IPS DF 6.9 (cell line): ENCODE measurements at regions not wholly inside any gene's neighbourhood (a gene's known extent, or its start where the extent isn't known, plus 50 kb on each side); places are given as distances from the start of the nearest gene placed in this dataset.
"Not testable (repeated sequence)": the region's sequence is repeated elsewhere in the genome, so short reads cannot be mapped to it uniquely, and the experiment has no call there.

Source experiments
- DNase-seq: peaks from one replicate; pipeline ENCODE4 v3.0.0-alpha.2; 2013; ENCODE audit warnings: low read depth, low spot score
- H3K27ac ChIP-seq: one replicate; pipeline ENCODE4 v1.5.1; 2013; ENCODE audit warnings: low read length, control low read depth
- H3K27me3 ChIP-seq: 2 replicates; pipeline ENCODE4 v1.6.1; 2013; ENCODE audit warnings: mild to moderate bottlenecking, low read length; ENCODE audit not compliant: control insufficient read depth, insufficient read depth
- H3K36me3 ChIP-seq: 2 replicates; pipeline ENCODE4 v1.6.1; 2013; ENCODE audit warnings: low read length; ENCODE audit not compliant: control insufficient read depth, insufficient read depth
- H3K4me1 ChIP-seq: 2 replicates; pipeline ENCODE4 v1.6.1; 2013; ENCODE audit warnings: low read length; ENCODE audit not compliant: control insufficient read depth, insufficient read depth
- H3K4me3 ChIP-seq: 2 replicates; pipeline ENCODE4 v1.5.1; 2013; ENCODE audit warnings: mild to moderate bottlenecking, low read length
- H3K9me3 ChIP-seq: 2 replicates; pipeline ENCODE4 v1.6.1; 2013; ENCODE audit warnings: low read length, inconsistent platforms; ENCODE audit not compliant: control insufficient read depth, insufficient read depth
- WGBS: extraction: QIAGEN DNeasy Blood & Tissue Kit; methylation state at CpG from one replicate; pipeline ENCODE4 v1.1.7; 2013; ENCODE audit warnings: mixed read lengths, missing lambda C conversion rate; ENCODE audit not compliant: insufficient read length, insufficient coverage; 5-methylcytosine and 5-hydroxymethylcytosine counted together

DNA sequence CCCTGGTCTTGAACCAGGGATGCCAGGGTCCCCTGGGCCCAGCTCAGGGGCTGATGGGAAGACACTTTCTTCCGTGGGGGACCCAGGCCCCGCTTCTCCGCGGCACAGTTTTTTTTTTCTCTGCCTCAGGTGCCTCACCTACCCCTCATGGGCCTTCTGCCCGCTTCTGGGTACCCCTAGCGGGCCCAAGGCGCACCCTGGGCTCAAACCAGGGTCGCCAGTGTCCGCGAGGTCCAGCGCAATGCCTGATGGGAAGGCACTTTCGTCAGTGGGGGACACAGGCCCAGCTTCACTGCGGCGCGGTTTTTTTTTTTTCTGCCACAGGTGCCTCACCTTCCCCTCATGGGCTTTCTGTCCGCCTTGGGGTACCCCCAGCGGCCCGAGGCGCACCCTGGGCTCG, 163.9 kb upstream of the ZNG1F start:
- not testable (repeated sequence) for H3K4me1 ChIP-seq, H3K27ac ChIP-seq, H3K4me3 ChIP-seq, DNase-seq, H3K36me3 ChIP-seq, H3K9me3 ChIP-seq, H3K27me3 ChIP-seq
- WGBS: no CpG with 5 or more reads among the region's 20 CpGs

- H3K9me3 ChIP-seq, H3K27me3 ChIP-seq, H3K4me3 ChIP-seq, H3K4me1 ChIP-seq, H3K27ac ChIP-seq, DNase-seq, H3K36me3 ChIP-seq: not testable (repeated sequence)
- no CpG with 5 or more reads among the region's 20 CpGs for WGBS
Measured at GRCh38 chr9:41352390-41352789, 163.3 kb upstream of the ZNG1F start.

DNA sequence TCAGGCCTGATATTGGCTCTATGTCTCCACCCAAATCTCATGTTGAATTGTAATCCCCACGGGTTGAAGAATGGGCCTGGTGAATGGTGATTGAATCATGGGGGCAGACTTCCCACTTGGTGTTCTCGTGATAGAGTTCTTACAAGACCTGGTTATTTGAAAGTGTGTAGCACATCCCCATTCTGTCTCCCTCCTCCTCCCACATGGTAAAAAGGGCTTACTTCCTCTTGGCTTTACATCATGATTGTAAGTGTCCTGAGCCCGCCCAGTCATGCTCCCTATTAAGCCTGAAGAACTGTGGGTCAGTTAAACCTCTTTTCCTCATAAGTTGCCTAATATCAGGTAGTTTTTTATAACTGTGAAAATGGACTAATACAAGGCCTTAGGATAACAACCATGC, 158.8 kb upstream of the ZNG1F start:
- not testable (repeated sequence) for H3K27me3 ChIP-seq, H3K36me3 ChIP-seq, H3K4me3 ChIP-seq, H3K4me1 ChIP-seq, DNase-seq, H3K9me3 ChIP-seq, H3K27ac ChIP-seq
- WGBS: no CpG with 5 or more reads among the region's 3 CpGs

DNA sequence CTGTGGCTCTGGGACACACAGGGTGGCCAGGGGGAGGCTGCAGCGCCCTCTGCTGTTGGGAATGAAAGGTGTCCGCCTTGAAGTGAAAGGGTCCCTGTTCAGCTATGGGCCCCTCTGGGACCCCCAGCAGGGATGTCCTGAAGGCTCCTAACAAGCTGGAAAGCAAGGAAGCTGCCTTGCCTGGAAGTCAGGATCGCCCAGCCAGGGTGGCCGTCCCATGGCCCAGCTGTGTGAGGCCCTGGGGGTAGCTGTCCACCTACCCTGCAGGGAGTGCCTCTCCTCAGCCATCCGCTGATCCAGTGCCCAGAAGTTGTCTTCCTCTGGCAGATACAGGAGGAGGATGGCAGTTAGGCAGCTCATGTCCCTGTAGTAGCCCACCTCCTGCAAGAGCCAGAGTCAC, 143.4 kb upstream of the ZNG1F start:
- not testable (repeated sequence) for H3K4me1 ChIP-seq, H3K36me3 ChIP-seq, H3K27me3 ChIP-seq, H3K27ac ChIP-seq, H3K9me3 ChIP-seq, DNase-seq, H3K4me3 ChIP-seq
- no CpG with 5 or more reads among the region's 5 CpGs for WGBS

DNA sequence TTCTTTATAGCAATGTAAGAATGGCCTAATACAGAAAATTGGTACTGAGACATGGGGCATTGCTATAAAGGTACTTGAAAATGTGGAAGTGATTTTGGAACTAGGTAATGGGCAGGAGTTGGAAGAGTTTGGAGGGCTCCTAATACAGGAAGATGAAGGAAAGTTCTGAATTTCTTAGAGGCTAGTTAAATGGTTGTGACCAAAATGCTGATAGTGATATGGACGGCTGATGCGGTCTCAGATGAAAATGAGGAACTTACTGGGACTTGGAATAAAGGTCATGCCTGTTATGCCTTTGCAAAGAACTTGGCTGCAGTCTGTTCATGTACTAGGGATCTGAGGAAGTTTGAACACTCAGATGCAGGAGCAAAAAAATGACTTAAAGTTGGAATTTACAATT, 132.2 kb upstream of the ZNG1F start:
- no CpG with 5 or more reads among the region's 2 CpGs for WGBS
- DNase-seq, H3K27me3 ChIP-seq, H3K9me3 ChIP-seq, H3K4me1 ChIP-seq, H3K4me3 ChIP-seq, H3K27ac ChIP-seq, H3K36me3 ChIP-seq: not testable (repeated sequence)

DNA sequence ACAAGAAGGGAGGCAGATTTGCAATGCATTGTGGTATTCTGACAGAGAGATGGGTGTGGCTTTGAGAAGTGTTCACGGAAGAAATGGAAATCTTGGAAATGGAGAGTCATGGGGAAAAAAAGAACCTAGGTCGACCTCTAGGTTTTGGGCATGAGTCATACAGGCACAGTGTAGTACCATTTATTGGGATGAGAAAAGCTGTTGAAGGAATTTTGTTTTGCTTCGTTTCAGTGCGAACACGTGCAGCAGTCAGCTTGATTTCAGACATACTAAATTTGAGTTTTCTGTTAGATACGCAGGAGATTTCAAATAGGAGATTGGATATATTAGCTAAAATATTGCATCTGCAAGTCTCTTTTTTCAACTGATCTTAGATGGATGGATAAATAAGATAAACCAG, 119.8 kb upstream of the ZNG1F start:
- not testable (repeated sequence) for H3K27me3 ChIP-seq, H3K9me3 ChIP-seq, H3K4me1 ChIP-seq, H3K4me3 ChIP-seq, H3K27ac ChIP-seq, DNase-seq, H3K36me3 ChIP-seq
- no CpG with 5 or more reads among the region's 6 CpGs for WGBS

GRCh38 chr9:41285744-41286143, 96.6 kb upstream of the ZNG1F start:
- not testable (repeated sequence) for H3K4me1 ChIP-seq, DNase-seq, H3K9me3 ChIP-seq, H3K27me3 ChIP-seq, H3K4me3 ChIP-seq, H3K27ac ChIP-seq, H3K36me3 ChIP-seq
- no CpG with 5 or more reads among the region's 16 CpGs for WGBS

DNA sequence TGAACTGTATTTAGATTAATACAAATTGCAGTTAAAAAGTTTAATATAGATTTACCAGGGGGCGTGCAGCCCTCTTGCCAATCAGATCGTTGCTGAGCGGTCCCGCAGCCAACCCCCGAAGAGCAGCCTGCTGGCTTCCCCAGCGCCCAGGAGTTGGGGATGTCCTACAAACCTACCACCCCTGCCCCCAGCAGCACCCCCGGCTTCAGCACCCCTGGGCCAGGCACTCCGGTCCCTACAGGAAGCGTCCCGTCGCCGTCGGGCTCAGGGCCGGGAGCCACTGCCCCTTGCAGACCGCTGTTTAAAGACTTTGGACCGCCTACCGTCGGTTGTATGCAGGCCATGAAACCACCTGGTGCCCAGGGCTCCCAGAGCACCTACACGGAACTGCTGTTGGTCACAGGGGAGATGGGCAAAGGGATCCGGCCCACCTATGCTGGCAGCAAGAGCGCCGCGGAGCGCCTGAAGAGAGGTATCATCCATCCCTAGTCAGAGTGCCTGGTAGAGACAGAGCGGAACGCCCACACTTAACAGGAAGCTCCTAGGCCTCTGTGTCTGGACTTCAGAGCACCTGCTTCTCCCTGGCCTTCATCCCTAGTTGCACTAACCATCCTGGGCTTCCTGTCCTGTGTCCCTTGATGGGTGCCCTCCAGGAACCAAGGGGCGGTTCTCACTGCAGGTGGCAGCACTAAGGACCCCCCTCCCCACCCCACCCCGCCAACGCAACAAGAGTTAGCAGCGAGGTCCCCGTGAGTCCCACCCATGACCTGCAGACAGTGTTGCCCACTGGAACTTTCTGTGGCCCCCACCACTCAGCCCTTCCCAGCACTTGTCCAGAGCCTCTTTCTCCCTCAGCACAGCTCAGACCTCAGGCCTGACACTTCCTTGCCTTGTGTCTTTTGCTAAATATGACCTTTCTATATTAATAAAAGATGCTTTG, 91.5 kb upstream of the ZNG1F start:
- WGBS: no CpG with 5 or more reads among the region's 31 CpGs
- H3K4me1 ChIP-seq, H3K4me3 ChIP-seq, DNase-seq, H3K27ac ChIP-seq, H3K9me3 ChIP-seq, H3K36me3 ChIP-seq, H3K27me3 ChIP-seq: not testable (repeated sequence)

- no CpG with 5 or more reads among the region's 13 CpGs for WGBS
- not testable (repeated sequence) for H3K27ac ChIP-seq, H3K4me3 ChIP-seq
Measured at GRCh38 chr9:41279437-41279836, 90.3 kb upstream of the ZNG1F start.

GRCh38 chr9:41279033-41279432, 89.9 kb upstream of the ZNG1F start:
- not testable (repeated sequence) for H3K9me3 ChIP-seq, DNase-seq, H3K4me1 ChIP-seq, H3K27me3 ChIP-seq, H3K27ac ChIP-seq, H3K4me3 ChIP-seq, H3K36me3 ChIP-seq
- no CpG with 5 or more reads among the region's 6 CpGs for WGBS

More at GRCh38 chr9:41279437-41279836, 90.3 kb upstream of the ZNG1F start:
- not testable (repeated sequence) for DNase-seq, H3K27me3 ChIP-seq, H3K36me3 ChIP-seq, H3K4me1 ChIP-seq, H3K9me3 ChIP-seq
